Retinal pigment epithelial cell (primary cell): ENCODE measurements at regions not wholly inside any gene's neighbourhood (a gene's known extent, or its start where the extent isn't known, plus 50 kb on each side); places are given as distances from the start of the nearest gene placed in this dataset.

Source experiments
- DNase-seq: peaks from one replicate; pipeline ENCODE4 v3.0.0-alpha.2; 2010; ENCODE audit warnings: low read depth
- H3K4me3 ChIP-seq: 2 replicates; pipeline ENCODE4 v1.5.1; 2011; ENCODE audit warnings: mild to moderate bottlenecking, low read length, control low read depth, moderate library complexity
- TF ChIP-seq, protein P1 (sequence below): conservative IDR thresholded peaks from 2 replicates; pipeline ENCODE4 v1.5.1; 2011; ENCODE audit warnings: low read depth, low read length, control low read depth, inconsistent platforms

DNA sequence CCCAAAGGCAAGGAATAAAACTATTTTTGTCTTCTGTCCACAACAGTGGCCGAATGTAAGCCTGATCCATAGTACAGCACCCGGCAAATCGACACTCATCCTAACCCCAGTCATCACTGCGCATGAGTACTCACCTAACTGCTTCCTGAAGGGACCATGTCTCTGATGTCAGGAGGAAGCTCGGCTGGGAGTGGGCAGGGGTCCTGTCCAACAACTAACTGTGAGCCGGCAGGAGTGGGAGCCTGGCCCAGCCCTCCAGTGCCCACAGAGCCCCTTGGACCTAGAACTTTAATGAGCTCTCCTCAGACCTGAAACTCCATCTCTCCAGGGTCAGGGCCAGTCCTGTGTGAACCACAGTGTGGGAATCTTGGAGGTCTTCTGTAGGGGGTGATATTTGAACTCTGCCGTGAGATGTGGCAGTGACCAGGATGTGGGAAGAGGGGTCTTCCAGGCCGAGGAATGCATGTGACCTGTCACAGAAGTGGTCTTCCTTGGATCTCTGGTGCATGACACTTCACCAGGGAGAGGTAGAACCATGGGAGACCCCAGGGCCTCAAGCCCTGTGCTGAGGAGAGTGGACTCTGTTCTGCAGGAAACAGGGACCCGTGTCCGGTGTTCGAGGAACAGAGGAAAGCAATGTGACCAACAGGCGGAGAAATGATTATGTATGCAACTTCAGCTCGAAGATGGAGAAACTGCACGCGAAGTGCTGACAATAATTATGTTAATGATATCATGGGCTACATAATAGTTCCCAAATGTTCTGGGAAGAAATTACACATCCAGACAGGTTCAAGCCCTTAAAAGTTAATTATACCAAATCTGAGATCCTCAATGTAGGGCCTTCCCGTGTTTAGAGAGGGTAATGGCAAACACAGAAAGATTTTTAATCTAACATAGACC lies 240.1 kb upstream of the HDAC4 start:
- no peak overlapping the region for H3K4me3 ChIP-seq
- no peak for DNase-seq
- TF ChIP-seq, protein P1, sequence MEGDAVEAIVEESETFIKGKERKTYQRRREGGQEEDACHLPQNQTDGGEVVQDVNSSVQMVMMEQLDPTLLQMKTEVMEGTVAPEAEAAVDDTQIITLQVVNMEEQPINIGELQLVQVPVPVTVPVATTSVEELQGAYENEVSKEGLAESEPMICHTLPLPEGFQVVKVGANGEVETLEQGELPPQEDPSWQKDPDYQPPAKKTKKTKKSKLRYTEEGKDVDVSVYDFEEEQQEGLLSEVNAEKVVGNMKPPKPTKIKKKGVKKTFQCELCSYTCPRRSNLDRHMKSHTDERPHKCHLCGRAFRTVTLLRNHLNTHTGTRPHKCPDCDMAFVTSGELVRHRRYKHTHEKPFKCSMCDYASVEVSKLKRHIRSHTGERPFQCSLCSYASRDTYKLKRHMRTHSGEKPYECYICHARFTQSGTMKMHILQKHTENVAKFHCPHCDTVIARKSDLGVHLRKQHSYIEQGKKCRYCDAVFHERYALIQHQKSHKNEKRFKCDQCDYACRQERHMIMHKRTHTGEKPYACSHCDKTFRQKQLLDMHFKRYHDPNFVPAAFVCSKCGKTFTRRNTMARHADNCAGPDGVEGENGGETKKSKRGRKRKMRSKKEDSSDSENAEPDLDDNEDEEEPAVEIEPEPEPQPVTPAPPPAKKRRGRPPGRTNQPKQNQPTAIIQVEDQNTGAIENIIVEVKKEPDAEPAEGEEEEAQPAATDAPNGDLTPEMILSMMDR = no peak

DNA sequence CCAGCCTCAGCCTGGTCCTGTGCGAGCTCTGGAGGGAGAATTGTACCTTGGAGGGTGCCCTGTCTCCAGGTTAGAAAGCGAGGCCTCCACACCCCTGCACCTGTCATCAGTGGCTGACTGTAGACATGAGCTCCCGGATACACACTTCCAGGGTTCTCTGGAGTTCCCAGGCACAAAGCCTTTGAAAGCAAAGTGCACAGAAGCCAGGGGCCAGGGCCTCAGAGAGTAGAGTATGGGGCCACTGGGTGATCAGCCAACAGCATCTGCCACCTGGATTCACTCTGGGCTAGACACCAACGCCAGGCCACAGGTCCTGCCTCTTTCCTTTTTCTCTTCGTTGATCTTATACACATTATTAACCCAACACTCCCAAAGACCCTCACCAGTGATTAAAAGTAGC lies 239.4 kb upstream of the HDAC4 start:
- DNase-seq = no peak
- H3K4me3 ChIP-seq = no peak overlapping the region
- TF ChIP-seq, protein P1 = no peak

DNA sequence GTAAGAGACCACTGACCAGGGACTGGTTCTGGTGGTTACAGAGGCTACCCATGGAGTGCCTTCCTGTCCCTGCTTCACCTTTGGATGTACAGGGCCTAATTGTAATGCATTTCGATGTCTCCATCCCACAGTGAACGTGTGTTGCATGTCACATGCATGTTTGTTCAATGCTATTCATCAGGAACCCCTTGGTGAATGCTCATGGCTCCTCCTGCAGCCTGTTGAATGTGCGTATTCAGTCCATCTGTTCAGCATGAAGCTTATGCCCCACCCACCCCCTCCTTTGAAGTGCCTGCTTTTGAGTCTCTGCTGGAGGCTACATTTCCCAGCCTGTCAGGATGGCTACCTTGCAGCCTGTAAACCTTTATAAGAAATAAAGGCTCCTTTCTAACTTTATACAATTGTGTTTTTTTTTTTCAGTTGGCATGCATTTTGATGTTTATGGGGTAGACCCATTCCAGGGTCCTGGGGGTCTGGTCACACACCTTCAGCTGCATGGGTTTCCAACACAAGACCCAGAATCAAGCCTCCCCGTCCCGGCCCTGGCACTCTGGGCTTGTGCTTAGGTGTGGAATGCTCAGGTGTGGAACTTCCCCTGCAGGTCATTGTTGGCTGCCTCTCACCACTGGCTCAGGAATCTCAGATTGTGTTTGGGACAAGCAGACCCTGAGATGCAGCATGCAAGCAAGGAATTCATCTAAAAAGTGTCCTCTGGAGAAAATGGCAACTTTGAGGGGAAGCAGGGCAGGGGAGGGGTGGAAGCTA lies 238.8 kb upstream of the HDAC4 start:
- TF ChIP-seq, protein P1 = no peak
- H3K4me3 ChIP-seq = no peak overlapping the region
- no peak for DNase-seq

DNA sequence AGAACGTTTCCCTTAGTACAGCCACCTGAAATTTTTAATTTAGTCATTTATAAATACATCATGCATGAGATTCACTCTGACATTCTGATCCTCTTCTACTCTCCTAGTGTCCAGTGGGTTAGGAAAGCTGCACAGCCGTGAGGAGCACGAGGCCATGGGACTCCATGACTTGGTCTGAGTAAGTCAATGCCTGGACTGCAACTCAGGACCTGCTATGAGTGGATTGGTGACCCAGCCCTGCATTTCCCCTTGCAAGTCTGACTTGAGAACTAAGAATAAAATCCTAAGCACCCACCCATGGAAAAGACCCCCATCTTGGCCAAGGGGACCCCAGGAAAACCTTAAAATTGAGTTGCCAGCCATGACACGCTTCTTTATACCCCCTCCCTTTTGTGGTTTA lies 237.6 kb upstream of the HDAC4 start:
- TF ChIP-seq, protein P1 = no peak
- H3K4me3 ChIP-seq = no peak overlapping the region
- DNase-seq = no peak

DNA sequence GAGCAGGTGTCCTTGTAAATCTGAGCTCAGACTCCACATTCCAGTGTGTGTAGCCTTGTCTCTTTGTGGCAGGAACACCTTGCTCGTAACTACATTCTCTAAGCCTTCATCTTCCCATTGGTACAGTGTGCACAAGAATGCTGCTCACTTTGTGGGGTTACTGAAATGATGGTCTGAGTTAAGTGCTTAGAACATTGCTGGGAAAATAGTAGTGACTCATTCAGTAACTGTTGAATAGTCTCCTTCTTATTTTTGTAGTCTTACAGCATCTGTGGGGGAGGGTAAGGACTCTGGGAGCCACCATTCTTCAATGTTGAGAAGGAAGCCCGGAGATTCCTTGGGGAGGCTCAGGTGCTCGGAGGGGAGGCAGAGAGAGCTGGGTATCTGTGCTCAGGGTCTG lies 236.0 kb upstream of the HDAC4 start:
- DNase-seq = no peak
- H3K4me3 ChIP-seq = no peak overlapping the region
- TF ChIP-seq, protein P1 = no peak

DNA sequence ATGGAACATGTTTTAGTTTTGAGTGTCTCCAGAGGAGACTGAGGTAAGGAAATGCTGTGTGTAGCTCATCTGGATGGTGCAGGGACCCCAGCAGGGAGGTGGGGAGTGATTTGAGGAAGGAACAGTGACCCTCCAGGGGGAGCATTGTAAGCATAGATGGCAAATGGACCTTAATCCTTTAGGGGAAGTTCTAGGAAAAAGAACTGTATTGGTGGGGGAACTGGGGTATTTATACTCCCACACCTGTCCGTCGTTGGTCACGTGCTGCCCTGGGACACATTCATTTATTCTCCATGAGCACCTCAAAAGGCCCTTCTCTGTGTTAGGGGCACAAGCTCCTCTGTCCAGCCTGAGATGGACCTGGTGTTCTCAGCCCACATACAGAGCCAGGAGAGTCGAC lies 233.9 kb upstream of the HDAC4 start:
- H3K4me3 ChIP-seq = no peak overlapping the region
- DNase-seq = no peak
- TF ChIP-seq, protein P1 = no peak
